ENCODE measurements at regions not wholly inside any gene's neighbourhood (a gene's known extent, or its start where the extent isn't known, plus 50 kb on each side); places are given as distances from the start of the nearest gene placed in this dataset.

- no peaks in the 10 kb centered on the region for H3K36me3 Mint-ChIP-seq (ENCODE audit: low read depth)
- H3K4me1 Mint-ChIP-seq: no peaks in the 10 kb centered on the region
- H3K27ac Mint-ChIP-seq: no peak overlapping the region
- H3K4me3 Mint-ChIP-seq: no peak overlapping the region
- H3K27me3 Mint-ChIP-seq (ENCODE audit: low read depth): no peaks in the 10 kb centered on the region
- H3K9me3 Mint-ChIP-seq: peaks cover 10% of the 10 kb centered on the region
- no peak for TF ChIP-seq CTCF (IDR thresholded peaks at IDR 0.05; ENCODE audit: unreplicated experiment in 3 of 3)
These were observed 72.2 kb upstream of the ARNT2 start for GRCh38 chr15:80331886-80332406.

- H3K36me3 Mint-ChIP-seq (ENCODE audit: low read depth): no peaks in the 10 kb centered on the region
- H3K4me1 Mint-ChIP-seq: no peaks in the 10 kb centered on the region
- TF ChIP-seq CTCF (IDR thresholded peaks at IDR 0.05; ENCODE audit: unreplicated experiment in 3 of 3): no peak
- H3K9me3 Mint-ChIP-seq: peaks cover 7% of the 10 kb centered on the region
- H3K27ac Mint-ChIP-seq: no peak overlapping the region
- H3K4me3 Mint-ChIP-seq: no peak overlapping the region
- H3K27me3 Mint-ChIP-seq (ENCODE audit: low read depth): no peaks in the 10 kb centered on the region
These were observed 70.9 kb upstream of the ARNT2 start for GRCh38 chr15:80333261-80333660.

DNA sequence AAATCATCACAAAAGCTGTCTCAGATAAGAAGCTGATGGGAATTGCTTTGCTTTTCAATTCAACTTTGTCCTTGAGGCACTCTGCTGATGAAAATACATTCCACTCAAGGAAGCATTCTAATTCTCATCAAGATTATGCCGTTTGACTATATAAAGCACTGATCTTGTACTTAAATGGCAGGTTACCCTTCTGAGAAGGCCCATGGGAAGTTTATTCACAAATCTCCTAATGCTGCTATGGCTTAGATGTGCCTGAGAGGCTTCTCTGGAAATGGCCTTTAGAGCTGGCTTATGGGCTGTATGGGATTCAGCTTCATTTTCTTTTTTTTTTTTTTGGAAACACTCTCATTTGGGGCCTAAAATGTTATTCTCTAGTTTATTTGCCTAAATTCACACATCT lies 69.7 kb upstream of the ARNT2 start:
- no peak for TF ChIP-seq CTCF (IDR thresholded peaks at IDR 0.05; ENCODE audit: unreplicated experiment in 3 of 3)
- H3K27ac Mint-ChIP-seq: no peak overlapping the region
- H3K9me3 Mint-ChIP-seq: peaks cover 3% of the 10 kb centered on the region
- no peaks in the 10 kb centered on the region for H3K36me3 Mint-ChIP-seq (ENCODE audit: low read depth)
- H3K27me3 Mint-ChIP-seq (ENCODE audit: low read depth): no peaks in the 10 kb centered on the region
- H3K4me1 Mint-ChIP-seq: no peaks in the 10 kb centered on the region
- H3K4me3 Mint-ChIP-seq: no peak overlapping the region

GRCh38 chr15:80339601-80340000 lies 64.6 kb upstream of the ARNT2 start:
- H3K9me3 Mint-ChIP-seq: peaks cover 3% of the 10 kb centered on the region

DNA sequence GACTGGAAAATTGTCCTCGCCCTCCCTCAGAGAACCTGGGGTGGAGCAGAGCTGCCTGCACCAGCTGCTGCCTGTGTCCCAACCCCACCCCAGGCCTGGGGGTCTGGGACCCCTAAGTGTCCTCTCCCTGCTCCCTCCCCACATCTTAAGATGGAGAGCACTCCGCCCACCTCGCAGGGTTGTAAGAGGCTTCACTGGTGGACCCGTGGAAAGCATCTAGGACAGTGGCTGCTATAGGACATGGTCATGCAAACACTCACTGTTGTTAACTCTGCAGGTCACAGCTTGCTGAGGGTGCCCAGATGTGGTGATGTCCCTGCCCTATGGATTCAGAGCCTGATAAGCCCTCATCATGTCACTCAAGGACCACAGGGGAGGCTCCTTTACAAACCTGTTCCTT lies 62.0 kb upstream of the ARNT2 start:
- H3K27ac Mint-ChIP-seq: no peak overlapping the region
- no peaks in the 10 kb centered on the region for H3K9me3 Mint-ChIP-seq
- no peaks in the 10 kb centered on the region for H3K27me3 Mint-ChIP-seq (ENCODE audit: low read depth)
- H3K36me3 Mint-ChIP-seq (ENCODE audit: low read depth): no peaks in the 10 kb centered on the region
- no peak for TF ChIP-seq CTCF (IDR thresholded peaks at IDR 0.05; ENCODE audit: unreplicated experiment in 3 of 3)
- no peak overlapping the region for H3K4me3 Mint-ChIP-seq
- peaks cover 25% of the 10 kb centered on the region for H3K4me1 Mint-ChIP-seq

More at GRCh38 chr15:80339601-80340000, 64.6 kb upstream of the ARNT2 start:
- TF ChIP-seq CTCF (IDR thresholded peaks at IDR 0.05; ENCODE audit: unreplicated experiment in 3 of 3): no peak
- H3K4me1 Mint-ChIP-seq: peaks cover 21% of the 10 kb centered on the region
- no peaks in the 10 kb centered on the region for H3K27me3 Mint-ChIP-seq (ENCODE audit: low read depth)
- no peak overlapping the region for H3K27ac Mint-ChIP-seq
- no peak overlapping the region for H3K4me3 Mint-ChIP-seq
- no peaks in the 10 kb centered on the region for H3K36me3 Mint-ChIP-seq (ENCODE audit: low read depth)

GRCh38 chr15:80343554-80343992 lies 60.6 kb upstream of the ARNT2 start:
- no peaks in the 10 kb centered on the region for H3K36me3 Mint-ChIP-seq (ENCODE audit: low read depth)
- no peaks in the 10 kb centered on the region for H3K27me3 Mint-ChIP-seq (ENCODE audit: low read depth)
- peaks cover 25% of the 10 kb centered on the region for H3K4me1 Mint-ChIP-seq
- H3K9me3 Mint-ChIP-seq: no peaks in the 10 kb centered on the region
- peak overlapping the region in 1 of 3 experiments; percentile 67 for H3K4me3 Mint-ChIP-seq
- TF ChIP-seq CTCF (IDR thresholded peaks at IDR 0.05; ENCODE audit: unreplicated experiment in 3 of 3): no peak
- peak overlapping the region; percentile 94 to 98 (median 96) for H3K27ac Mint-ChIP-seq

All from nephron (organoid).